Left ventricle myocardium inferior (tissue), 1 donor: ENCODE measurements at regions not wholly inside any gene's neighbourhood (a gene's known extent, or its start where the extent isn't known, plus 50 kb on each side); places are given as distances from the start of the nearest gene placed in this dataset.
"Not testable (repeated sequence)": the region's sequence is repeated elsewhere in the genome, so short reads cannot be mapped to it uniquely, and the experiment has no call there.

Experiments
- DNase-seq: peaks from one replicate; pipeline ENCODE4 v3.0.0-alpha.2; 2020
- H3K27ac ChIP-seq: fragments of 200-600 bp; replicated peaks from 2 replicates; pipeline ENCODE4 v1.8.0; 2021
- H3K27me3 ChIP-seq: fragments of 200-600 bp; 2 replicates; pipeline ENCODE4 v1.8.0; 2021; ENCODE audit warnings: low read depth
- H3K36me3 ChIP-seq: fragments of 200-600 bp; 2 replicates; pipeline ENCODE4 v1.8.0; 2021
- H3K4me1 ChIP-seq: fragments of 200-600 bp; 2 replicates; pipeline ENCODE4 v1.8.0; 2021
- H3K4me3 ChIP-seq: fragments of 200-600 bp; 2 replicates; pipeline ENCODE4 v1.8.0; 2021; ENCODE audit warnings: mild to moderate bottlenecking, moderate library complexity
- H3K9me3 ChIP-seq: fragments of 200-600 bp; replicated peaks from 2 replicates; pipeline ENCODE4 v1.8.0; 2021
- intact Hi-C: fragments of 100-400 bp; cut with micrococcal nuclease; formaldehyde crosslinking; loops from one replicate; pipeline ENCODE4 v1.11.0; 2022
- TF ChIP-seq, protein P1 (sequence below): fragments of 200-600 bp; IDR thresholded peaks from 2 replicates; pipeline ENCODE4 v1.8.0; 2021; ENCODE audit warnings: antibody characterized with exemption, mild to moderate bottlenecking, borderline replicate concordance
- donor health status: DM: no; HTN: yes; CAD: no; lungs with severe emphysema.

GRCh38 chr9:94026816-94027215 lies 57.4 kb upstream of the PTPDC1 start:
- Histone ChIP-seq H3K27ac (no peak overlapping the region), H3K4me3 (no peak overlapping the region), H3K9me3 (peaks cover 13% of the 10 kb centered on the region), H3K27me3 (no peaks in the 10 kb centered on the region), H3K36me3 (no peaks in the 10 kb centered on the region), H3K4me1 (peaks cover 21% of the 10 kb centered on the region)
- intact Hi-C loops: no loop called here
- TF ChIP-seq, protein P1, sequence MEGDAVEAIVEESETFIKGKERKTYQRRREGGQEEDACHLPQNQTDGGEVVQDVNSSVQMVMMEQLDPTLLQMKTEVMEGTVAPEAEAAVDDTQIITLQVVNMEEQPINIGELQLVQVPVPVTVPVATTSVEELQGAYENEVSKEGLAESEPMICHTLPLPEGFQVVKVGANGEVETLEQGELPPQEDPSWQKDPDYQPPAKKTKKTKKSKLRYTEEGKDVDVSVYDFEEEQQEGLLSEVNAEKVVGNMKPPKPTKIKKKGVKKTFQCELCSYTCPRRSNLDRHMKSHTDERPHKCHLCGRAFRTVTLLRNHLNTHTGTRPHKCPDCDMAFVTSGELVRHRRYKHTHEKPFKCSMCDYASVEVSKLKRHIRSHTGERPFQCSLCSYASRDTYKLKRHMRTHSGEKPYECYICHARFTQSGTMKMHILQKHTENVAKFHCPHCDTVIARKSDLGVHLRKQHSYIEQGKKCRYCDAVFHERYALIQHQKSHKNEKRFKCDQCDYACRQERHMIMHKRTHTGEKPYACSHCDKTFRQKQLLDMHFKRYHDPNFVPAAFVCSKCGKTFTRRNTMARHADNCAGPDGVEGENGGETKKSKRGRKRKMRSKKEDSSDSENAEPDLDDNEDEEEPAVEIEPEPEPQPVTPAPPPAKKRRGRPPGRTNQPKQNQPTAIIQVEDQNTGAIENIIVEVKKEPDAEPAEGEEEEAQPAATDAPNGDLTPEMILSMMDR: no peak
- DNase-seq: no peak

- H3K27me3 ChIP-seq, H3K4me1 ChIP-seq, H3K4me3 ChIP-seq, intact Hi-C loops, H3K27ac ChIP-seq, H3K36me3 ChIP-seq, DNase-seq: not testable (repeated sequence)
- H3K9me3 ChIP-seq: peaks cover 17% of the 10 kb centered on the region
Observed at GRCh38 chr9:94022476-94022875, 61.8 kb upstream of the PTPDC1 start.

DNA sequence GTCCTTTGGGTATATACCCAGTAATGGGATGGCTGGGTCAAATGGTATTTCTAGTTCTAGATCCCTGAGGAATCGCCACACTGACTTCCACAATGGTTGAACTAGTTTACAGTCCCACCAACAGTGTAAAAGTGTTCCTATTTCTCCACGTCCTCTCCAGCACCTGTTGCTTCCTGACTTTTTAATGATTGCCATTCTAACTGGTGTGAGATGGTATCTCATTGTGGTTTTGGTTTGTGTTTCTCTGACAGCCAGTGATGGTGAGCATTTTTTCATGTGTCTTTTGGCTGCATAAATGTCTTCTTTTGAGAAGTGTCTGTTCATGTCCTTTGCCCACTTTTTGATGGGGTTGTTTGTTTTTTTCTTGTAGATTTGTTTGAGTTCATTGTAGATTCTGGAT lies 63.4 kb upstream of the PTPDC1 start:
- intact Hi-C loops, H3K4me3 ChIP-seq, H3K27me3 ChIP-seq, H3K4me1 ChIP-seq, H3K27ac ChIP-seq, DNase-seq, H3K36me3 ChIP-seq: not testable (repeated sequence)
- peaks cover 17% of the 10 kb centered on the region for H3K9me3 ChIP-seq

DNA sequence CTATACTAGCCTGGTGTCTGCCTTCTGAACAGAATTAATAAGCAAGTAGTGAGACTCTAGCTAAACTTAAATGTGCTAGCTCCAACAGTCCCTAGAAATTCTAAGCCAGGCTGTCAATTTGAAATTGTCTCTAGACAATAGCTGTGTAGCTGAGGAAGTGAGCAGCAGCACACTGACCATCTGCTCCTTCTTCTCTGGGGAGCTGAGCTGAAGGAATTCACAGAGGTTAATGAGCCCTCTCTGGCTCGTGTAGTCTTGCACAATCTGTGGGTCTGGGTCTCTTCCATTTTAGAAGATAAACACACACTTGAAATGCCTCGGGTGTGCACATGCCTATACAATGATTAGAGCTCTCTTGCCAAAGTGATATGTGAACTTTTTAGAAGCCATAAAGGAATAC lies 63.5 kb upstream of the BARX1 start:
- DNase-seq: no peak
- Histone ChIP-seq H3K9me3 (peaks cover 14% of the 10 kb centered on the region), H3K4me1 (peaks cover 4% of the 10 kb centered on the region), H3K27me3 (peaks cover 5% of the 10 kb centered on the region), H3K4me3 (no peak overlapping the region), H3K27ac (no peak overlapping the region), H3K36me3 (no peaks in the 10 kb centered on the region)
- intact Hi-C loops: no loop called here
- TF ChIP-seq, protein P1: no peak

GRCh38 chr9:94017939-94018531 lies 62.9 kb upstream of the BARX1 start:
- no peak for DNase-seq
- TF ChIP-seq, protein P1: no peak
- H3K27ac ChIP-seq: no peak overlapping the region
- H3K4me3 ChIP-seq: no peak overlapping the region
- peaks cover 5% of the 10 kb centered on the region for H3K27me3 ChIP-seq
- no peaks in the 10 kb centered on the region for H3K36me3 ChIP-seq
- intact Hi-C loops: no loop called here
- H3K4me1 ChIP-seq: peaks cover 4% of the 10 kb centered on the region
- peaks cover 13% of the 10 kb centered on the region for H3K9me3 ChIP-seq

GRCh38 chr9:94016744-94017143 lies 61.6 kb upstream of the BARX1 start:
- peaks cover 4% of the 10 kb centered on the region for H3K4me1 ChIP-seq
- H3K4me3 ChIP-seq: no peak overlapping the region
- no peaks in the 10 kb centered on the region for H3K36me3 ChIP-seq
- intact Hi-C loops: no loop called here
- H3K27ac ChIP-seq: no peak overlapping the region
- peaks cover 4% of the 10 kb centered on the region for H3K9me3 ChIP-seq
- DNase-seq: no peak
- TF ChIP-seq, protein P1: no peak
- peaks cover 5% of the 10 kb centered on the region for H3K27me3 ChIP-seq

DNA sequence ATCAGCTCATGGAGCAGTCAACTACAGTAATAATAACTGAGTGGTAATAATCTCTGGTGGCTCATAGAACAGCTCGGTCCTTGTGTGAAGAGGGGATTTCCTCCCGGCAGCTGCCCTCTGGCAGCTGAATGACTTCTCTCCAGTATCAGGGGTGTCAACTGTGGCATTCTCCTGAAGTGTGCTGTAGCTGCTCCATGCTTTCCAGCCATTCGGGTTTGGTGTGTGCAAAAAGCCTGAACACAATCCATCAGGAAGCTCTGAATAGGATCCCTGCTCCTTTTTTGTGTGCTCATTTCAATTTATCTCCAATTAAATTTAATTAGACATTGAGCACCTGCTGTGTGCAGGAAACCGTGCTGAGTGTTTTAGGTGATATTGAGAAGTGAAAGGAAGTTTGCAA lies 59.8 kb upstream of the BARX1 start:
- intact Hi-C loops: no loop called here
- no peak overlapping the region for H3K4me3 ChIP-seq
- peaks cover 5% of the 10 kb centered on the region for H3K27me3 ChIP-seq
- DNase-seq: no peak
- TF ChIP-seq, protein P1: no peak
- no peaks in the 10 kb centered on the region for H3K9me3 ChIP-seq
- H3K4me1 ChIP-seq: peaks cover 4% of the 10 kb centered on the region
- no peaks in the 10 kb centered on the region for H3K36me3 ChIP-seq
- no peak overlapping the region for H3K27ac ChIP-seq
